DMS114 treated with DMSO at 0.1 percent for 48 hours (cell line): ENCODE measurements at regions not wholly inside any gene's neighbourhood (a gene's known extent, or its start where the extent isn't known, plus 50 kb on each side); places are given as distances from the start of the nearest gene placed in this dataset.

Experiments
- DNase-seq: peaks from one replicate; lab custom pipeline; 2025; ENCODE audit not compliant: unreplicated experiment; lab: John Stamatoyannopoulos, UW

DNA sequence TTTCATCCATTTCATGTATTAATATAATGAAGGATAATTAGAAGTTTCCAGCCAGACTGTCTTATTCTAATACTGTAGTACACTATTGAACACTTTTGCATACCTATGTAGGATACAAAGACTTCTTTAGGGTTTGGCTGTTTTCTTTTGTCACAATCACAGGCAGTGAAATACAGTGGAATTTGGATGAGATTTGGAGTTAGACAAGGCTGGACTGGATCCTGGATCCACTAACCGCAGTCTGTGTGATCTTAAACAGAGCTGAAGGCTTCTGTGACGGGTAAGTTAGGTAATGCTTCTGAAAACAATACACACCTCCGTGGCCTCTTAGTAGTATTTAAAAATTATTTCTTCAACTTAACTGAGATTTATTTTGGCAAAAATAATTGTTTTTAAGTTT, 1128.6 kb upstream of the CDH2 start:
- no peak for DNase-seq

DNA sequence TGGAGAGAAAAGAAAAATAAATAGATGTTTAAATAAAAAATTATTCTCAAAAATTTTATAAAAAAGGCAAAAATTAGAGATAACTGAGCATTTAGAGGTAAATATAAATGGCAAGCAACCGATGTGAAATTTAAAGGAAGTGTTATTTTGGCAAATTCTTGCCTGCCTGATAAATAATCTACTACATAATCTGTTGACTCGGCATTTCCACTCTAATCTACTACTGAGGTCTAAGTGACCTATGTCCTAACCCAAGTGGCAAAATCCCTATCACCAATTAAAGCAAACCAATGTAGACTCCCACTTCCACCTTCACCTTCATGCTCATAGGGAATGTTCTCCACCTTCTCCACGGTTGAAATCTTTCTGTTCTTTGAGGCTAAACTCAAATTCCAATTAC, 1124.1 kb upstream of the CDH2 start:
- DNase-seq = no peak

- no peak for DNase-seq
These were observed 1108.5 kb upstream of the CDH2 start for GRCh38 chr18:29285471-29285870.

- no peak for DNase-seq
These were observed 1094.6 kb upstream of the CDH2 start for GRCh38 chr18:29271501-29271900.

DNA sequence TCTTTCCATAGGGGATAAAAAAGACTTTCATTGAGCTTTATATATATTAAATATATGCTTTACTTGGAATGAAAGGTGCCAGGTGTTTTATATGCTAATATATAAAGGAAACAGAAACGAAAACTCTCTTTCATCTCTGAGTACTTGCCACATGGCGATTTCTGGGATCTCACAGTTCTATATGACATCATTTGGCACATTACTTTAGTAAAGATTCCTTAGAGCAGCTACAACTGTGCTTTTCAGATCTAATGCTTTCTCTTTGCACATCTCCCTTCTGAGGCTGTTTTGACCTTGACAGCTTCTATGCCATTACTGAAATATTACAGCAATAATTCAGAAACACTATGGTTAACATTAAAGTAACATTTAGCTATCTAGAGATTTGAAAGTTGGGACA, 1082.9 kb upstream of the CDH2 start:
- DNase-seq = no peak

- DNase-seq = no peak
These were observed 1077.2 kb upstream of the CDH2 start for GRCh38 chr18:29254123-29254522.

DNA sequence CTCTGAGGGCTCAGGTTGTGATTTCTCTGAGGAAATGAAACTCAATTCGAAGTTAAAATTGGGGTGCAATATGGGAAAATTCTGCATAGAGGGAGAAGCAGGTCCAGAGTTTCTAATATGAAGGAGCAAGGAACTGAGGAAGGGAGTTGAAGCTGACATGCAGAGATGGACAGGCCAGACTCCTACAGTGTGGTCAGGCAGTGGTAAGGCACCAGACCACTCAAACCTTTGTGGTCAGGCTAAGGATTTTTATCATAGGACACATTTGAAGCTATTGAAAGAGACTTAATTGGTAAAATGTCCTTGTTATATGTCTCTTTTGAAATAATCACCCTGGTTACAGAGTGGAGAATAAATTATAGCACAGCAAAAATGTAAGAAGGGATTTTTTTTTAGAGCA, 1074.8 kb upstream of the CDH2 start:
- no peak for DNase-seq

DNA sequence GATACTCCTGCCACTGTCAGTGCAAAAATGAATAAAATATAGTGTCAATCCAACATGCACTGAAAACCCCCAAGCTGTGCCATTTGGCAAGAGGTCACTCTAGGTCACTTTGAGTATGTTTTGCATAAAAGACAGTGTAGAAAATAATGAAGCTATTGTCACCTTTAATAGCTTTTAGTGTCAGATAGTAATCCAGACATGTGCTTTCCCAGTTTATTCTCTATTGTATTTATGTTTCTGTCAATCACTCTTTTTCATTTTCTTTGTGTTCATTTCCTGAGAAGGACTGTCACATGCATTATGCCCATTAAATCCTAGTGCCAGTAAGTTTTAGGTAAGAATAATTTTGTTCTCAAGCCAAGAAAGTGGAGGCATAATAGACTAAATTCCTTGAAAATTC, 1073.9 kb upstream of the CDH2 start:
- no peak for DNase-seq

DNA sequence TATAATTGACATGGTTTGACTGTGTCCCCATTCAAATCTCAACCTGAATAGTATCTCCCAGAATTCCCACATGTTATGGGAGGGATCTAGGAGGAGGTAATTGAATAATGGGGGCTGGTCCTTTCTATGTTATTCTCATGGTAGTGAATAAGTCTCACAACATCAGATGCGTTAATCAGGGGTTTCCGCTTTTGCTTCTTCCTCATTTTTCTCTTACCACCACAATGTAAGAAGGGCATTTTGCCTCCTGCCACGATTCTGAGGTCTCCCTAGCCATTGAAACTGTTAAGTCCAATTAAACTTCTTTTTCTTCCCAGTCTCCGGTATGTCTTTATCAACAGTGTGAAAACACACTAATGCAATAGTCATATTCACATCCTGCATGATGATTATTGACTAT, 1073.3 kb upstream of the CDH2 start:
- DNase-seq = no peak

DNA sequence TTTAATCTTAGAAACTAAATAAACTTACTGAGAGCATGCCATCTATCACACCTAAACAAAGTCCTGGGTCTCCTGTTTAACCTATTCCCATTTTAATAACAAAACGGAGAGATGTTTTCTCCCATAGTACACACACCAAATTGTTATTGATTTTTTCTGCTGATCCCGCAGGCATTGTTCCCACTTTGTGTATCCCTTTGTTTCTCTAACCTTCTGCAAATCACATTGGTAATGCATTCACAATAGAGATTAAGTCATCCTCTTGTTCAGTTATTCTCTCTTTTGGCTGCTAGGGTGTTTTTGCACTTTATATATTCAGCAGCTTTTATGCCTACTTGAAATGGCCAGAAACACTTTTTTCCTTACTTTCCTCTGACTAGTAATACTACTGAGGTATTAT, 1071.9 kb upstream of the CDH2 start:
- DNase-seq = no peak

DNA sequence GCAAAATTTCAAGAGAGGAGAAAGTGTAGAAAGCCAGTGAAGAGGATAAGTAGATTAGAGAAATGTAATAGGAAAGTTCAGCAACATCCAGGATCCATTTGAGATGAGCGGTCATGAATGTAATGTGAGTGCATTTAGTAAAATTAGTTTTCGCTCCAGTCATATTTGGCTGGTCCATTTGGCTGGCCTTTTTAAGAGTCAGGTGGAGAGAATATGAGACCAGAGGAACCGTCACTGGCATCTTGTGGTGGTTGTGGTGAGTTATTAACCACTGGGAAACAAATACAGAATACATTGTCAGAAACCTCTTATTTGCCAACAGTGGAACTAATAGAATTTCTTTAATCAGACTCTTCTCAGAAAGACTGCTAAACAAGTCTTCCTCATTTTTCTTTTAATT, 1064.3 kb upstream of the CDH2 start:
- DNase-seq = no peak

DNA sequence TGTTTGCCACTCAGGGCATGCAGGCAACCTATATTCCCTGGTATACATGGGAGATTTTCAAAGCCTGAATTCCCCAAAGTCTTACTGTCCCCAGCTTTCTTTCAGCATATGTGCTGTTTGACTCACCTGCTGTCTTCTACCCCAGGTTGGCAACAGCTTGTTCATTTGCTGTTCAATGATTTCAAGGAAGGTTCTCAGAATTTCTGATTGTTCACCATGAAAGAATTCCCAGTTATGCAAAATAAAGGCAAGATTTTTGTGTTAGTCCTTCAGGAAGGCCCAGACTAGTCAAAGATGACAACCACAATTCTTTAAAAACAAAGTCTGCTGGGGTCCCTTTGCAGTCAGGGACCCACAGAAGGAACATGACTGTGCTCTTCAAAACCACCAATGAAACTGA, 1057.8 kb upstream of the CDH2 start:
- no peak for DNase-seq

- DNase-seq = no peak
These were observed 1049.3 kb upstream of the CDH2 start for GRCh38 chr18:29226213-29226612.

- no peak for DNase-seq
These were observed 1048.4 kb upstream of the CDH2 start for GRCh38 chr18:29225351-29225750.

DNA sequence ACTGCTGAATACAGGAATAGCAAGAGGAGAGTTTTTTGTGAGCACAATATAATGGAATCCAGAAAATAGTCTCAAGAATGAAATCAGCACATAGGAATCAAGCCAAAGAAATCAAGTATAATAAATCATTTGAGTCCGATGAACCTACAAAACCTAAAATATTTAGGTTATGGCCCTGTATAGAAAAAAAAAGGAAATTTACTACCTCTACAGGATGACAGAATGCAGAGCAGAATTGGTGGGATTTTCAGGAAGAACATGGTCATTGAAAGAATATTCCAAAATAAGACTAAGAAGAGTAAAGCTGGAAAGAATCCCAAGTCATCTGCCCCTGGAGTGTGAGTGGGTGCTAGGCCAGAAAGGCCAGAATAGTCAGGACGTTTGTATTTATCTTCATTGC, 1041.2 kb upstream of the CDH2 start:
- no peak for DNase-seq

DNA sequence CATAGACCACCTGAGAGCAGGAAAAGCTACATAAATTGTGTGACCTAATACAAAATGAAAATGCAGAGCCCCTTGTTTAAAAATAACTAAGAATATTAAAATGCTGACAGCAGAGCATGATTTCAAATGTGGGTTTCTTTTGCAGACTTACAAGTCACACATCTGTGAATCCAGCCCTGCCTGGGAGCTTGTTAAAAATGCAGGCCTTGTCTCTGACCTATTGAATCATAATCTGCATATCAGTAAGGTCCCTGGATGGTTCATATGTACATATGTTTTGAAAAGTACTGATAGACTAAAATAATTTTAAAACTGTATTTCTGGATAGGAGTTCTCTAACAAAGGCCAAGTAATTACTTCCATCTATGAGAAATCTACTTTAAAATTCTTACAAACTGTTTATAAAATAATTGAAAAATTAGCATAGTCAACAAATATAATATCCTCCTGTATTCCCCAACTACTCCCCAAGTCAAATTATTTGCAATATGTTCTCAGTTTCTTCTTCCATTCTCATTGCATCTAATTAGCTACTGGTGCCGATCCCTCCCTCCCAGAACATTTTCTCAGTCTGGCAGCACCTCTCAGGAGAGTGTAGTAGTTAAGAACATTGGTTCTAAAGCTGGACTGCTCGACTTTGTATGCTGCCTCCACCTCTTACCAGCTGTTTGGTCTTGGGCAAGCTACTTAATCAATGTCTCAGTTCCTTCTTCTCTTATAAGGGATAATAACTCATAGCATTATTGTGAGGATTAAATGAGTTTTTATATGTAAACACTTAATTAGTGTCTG, 1040.4 kb upstream of the CDH2 start:
- no peak for DNase-seq

- DNase-seq = no peak
These were observed 1021.9 kb upstream of the CDH2 start for GRCh38 chr18:29198834-29199233.

DNA sequence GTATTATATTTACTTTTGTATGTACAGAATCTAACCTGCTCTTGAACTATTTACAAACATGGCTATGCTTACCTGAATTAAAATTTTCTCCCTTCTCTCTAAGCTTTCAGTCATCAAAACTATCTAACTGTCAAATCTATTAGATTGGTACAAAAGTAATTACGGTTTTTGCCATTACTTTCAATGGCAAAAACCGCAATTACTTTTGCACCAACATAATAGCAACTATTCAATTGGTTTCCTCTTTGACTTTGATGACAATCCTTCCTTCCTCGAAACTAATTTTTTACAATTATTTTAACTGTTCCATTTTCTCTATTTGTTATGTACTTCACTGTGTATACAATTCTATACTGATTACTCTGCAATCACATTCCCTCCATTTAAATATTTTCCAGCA, 1019.4 kb upstream of the CDH2 start:
- no peak for DNase-seq

- DNase-seq = no peak
These were observed 1014.3 kb upstream of the CDH2 start for GRCh38 chr18:29191263-29191662.

GRCh38 chr18:29188760-29189159, 1011.8 kb upstream of the CDH2 start:
- DNase-seq = no peak

DNA sequence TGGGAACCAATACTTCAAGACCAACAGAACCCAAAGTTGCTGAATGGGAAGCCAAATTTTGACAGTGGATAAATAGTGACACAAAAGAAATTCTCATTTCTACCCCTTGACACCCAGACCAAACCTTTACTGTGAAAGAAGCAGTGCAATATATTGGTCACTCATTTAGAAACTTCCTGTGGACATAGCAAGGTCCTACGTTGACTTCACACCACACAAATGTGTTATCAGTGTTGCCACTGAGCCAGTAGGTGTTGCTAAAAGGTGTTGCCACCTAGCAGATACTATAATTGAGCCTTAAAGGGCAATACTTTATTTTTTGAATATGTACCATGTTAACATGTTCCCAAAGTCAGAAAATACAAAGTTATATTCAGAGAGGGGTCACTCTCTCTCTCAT, 1008.9 kb upstream of the CDH2 start:
- no peak for DNase-seq

- no peak for DNase-seq
These were observed 1007.7 kb upstream of the CDH2 start for GRCh38 chr18:29184654-29185053.

- DNase-seq = no peak
These were observed 1004.4 kb upstream of the CDH2 start for GRCh38 chr18:29181151-29181901.
